PC-9 (cell line): ENCODE measurements at regions not wholly inside any gene's neighbourhood (a gene's known extent, or its start where the extent isn't known, plus 50 kb on each side); places are given as distances from the start of the nearest gene placed in this dataset.

Experiments
- BruUV-seq: library from RNA; stranded (reverse); fragments of 400-500 nt; replicated peaks from 2 replicates; lab custom pipeline; 2021; lab: Mats Ljungman, UMichigan
- CTCF ChIA-PET: fragments of 300-600 bp; sonication (Branson Sonifier 250); formaldehyde crosslinking; loops from one replicate; lab custom pipeline; 2022; ENCODE audit warnings: antibody characterized with exemption; lab: Charles Lee
- POLR2A ChIA-PET: fragments of 300-600 bp; sonication (Branson Sonifier 250); formaldehyde crosslinking; loops from one replicate; lab custom pipeline; 2022; ENCODE audit warnings: antibody characterized with exemption; ENCODE audit not compliant: unreplicated experiment; lab: Charles Lee
- DNase-seq, 2 experiments: peaks; one replicate each; pipeline versions ENCODE4 v3.0.0 to v3.0.0-alpha.2; 2015 to 2022; ENCODE audit warnings: mixed read lengths in 1 of 2
- H2AFZ ChIP-seq: fragments of 200-600 bp; sonication (generic); 2 replicates; pipeline ENCODE4 v1.8.1; 2017; ENCODE audit warnings: antibody characterized with exemption
- H3F3A ChIP-seq: fragments of 200-600 bp; sonication (generic); 2 replicates; pipeline ENCODE4 v1.8.1; 2017; ENCODE audit warnings: antibody characterized with exemption, mild to moderate bottlenecking, low read depth; ENCODE audit not compliant: insufficient read depth
- H3K27ac ChIP-seq: fragments of 200-600 bp; sonication (generic); 2 replicates; pipeline ENCODE4 v1.6.1; 2016; ENCODE audit warnings: mixed run types
- H3K27me3 ChIP-seq: fragments of 200-600 bp; sonication (generic); 2 replicates; pipeline ENCODE4 v1.6.1; 2016; ENCODE audit warnings: low read depth, mixed run types; ENCODE audit not compliant: insufficient read depth
- H3K36me3 ChIP-seq: fragments of 200-600 bp; sonication (generic); 2 replicates; pipeline ENCODE4 v1.6.1; 2016; ENCODE audit warnings: low read depth, mixed run types
- H3K4me1 ChIP-seq: fragments of 200-600 bp; sonication (generic); replicated peaks from 2 replicates; pipeline ENCODE4 v1.6.1; 2016; ENCODE audit warnings: mixed run types; ENCODE audit not compliant: insufficient read depth
- H3K4me2 ChIP-seq: fragments of 200-600 bp; sonication (generic); 2 replicates; pipeline ENCODE4 v1.6.1; 2017; ENCODE audit warnings: mixed run types
- H3K4me3 ChIP-seq: fragments of 200-600 bp; sonication (generic); 2 replicates; pipeline ENCODE4 v1.6.1; 2016; ENCODE audit warnings: mixed run types
- H3K79me2 ChIP-seq: fragments of 200-600 bp; sonication (generic); 2 replicates; pipeline ENCODE4 v1.6.1; 2017; ENCODE audit warnings: low read depth, mixed run types
- H3K9me2 ChIP-seq: fragments of 200-600 bp; sonication (generic); 2 replicates; pipeline ENCODE4 v1.8.1; 2017; ENCODE audit warnings: mild to moderate bottlenecking; ENCODE audit not compliant: insufficient read depth
- H3K9me3 ChIP-seq: fragments of 200-600 bp; sonication (generic); 2 replicates; pipeline ENCODE4 v1.8.1; 2016; ENCODE audit warnings: low read depth; ENCODE audit not compliant: insufficient read depth
- H4K20me1 ChIP-seq: fragments of 200-600 bp; sonication (generic); 2 replicates; pipeline ENCODE4 v1.8.1; 2017; ENCODE audit not compliant: insufficient read depth
- CTCF ChIP-seq: fragments of 200-600 bp; sonication (generic); conservative IDR thresholded peaks from 2 replicates; pipeline ENCODE4 v1.6.1; 2017; ENCODE audit warnings: mixed run types, antibody characterized with exemption, mild to moderate bottlenecking, moderate library complexity
- EZH2 ChIP-seq: fragments of 200-600 bp; sonication (generic); IDR thresholded peaks from 2 replicates; pipeline ENCODE4 v1.8.0; 2017; ENCODE audit warnings: antibody characterized with exemption, low read depth
- intact Hi-C: fragments of 100-400 bp; cut with micrococcal nuclease; formaldehyde crosslinking; loops from one replicate; pipeline ENCODE4 v1.10.0; 2022; ENCODE audit not compliant: unreplicated experiment

DNA sequence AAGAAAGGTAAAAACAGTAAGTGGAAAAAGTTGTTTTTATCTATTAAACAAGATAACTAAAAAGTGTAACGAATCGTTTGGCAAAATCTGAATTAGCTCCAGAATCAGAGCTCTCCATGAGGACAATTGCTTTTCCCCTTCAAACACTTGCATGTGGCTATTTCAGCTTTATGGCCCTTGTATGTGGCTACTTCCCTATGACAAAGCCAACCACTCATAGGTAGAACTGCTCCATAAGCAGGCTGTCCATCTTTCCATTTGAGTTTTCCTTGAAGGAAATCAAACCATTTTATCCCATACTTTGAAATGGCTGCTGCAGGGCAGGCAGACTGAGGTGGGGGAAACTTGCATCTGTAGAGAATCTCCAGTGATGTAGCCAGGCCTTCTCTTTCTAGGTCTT, 445.5 kb upstream of the ID2 start:
- Histone ChIP-seq H3K4me2 (no peak overlapping the region), H3K9me3 (no peaks in the 10 kb centered on the region), H4K20me1 (no peaks in the 10 kb centered on the region), H3K27me3 (peaks cover 25% of the 10 kb centered on the region), H3F3A (no peaks in the 10 kb centered on the region), H3K4me3 (no peak overlapping the region), H3K36me3 (no peaks in the 10 kb centered on the region), H3K79me2 (no peaks in the 10 kb centered on the region), H3K4me1 (no peaks in the 10 kb centered on the region), H3K9me2 (no peaks in the 10 kb centered on the region), H3K27ac (no peak overlapping the region), H2AFZ (no peak overlapping the region)
- TF ChIP-seq EZH2 (no peak), CTCF (no peak)
- BruUV-seq, result no TSS peak
- intact Hi-C loops, result no loop called here
- no peak for DNase-seq
- ChIA-PET POLR2A (no interaction called here), CTCF (no interaction called here)

- Histone ChIP-seq H3K4me2 (no peak overlapping the region), H2AFZ (no peak overlapping the region), H3F3A (no peaks in the 10 kb centered on the region), H3K9me2 (no peaks in the 10 kb centered on the region), H3K9me3 (no peaks in the 10 kb centered on the region), H3K27ac (no peak overlapping the region), H3K4me1 (no peaks in the 10 kb centered on the region), H3K36me3 (no peaks in the 10 kb centered on the region), H4K20me1 (no peaks in the 10 kb centered on the region), H3K27me3 (peaks cover 48% of the 10 kb centered on the region), H3K4me3 (no peak overlapping the region), H3K79me2 (no peaks in the 10 kb centered on the region)
- intact Hi-C loops, result no loop called here
- no peak for DNase-seq
- no TSS peak for BruUV-seq
- no peak for TF ChIP-seq CTCF
- no peak for TF ChIP-seq EZH2
- POLR2A ChIA-PET, result no interaction called here
- CTCF ChIA-PET, result no interaction called here
Measured at GRCh38 chr2:8238521-8239230, 443.2 kb upstream of the ID2 start.

GRCh38 chr2:8239531-8240088, 442.2 kb upstream of the ID2 start:
- H3K27me3 ChIP-seq, result peaks cover 55% of the 10 kb centered on the region
- H3K4me1 ChIP-seq, result no peaks in the 10 kb centered on the region
- H3K4me3 ChIP-seq, result no peak overlapping the region
- H4K20me1 ChIP-seq, result no peaks in the 10 kb centered on the region
- no peaks in the 10 kb centered on the region for H3K9me2 ChIP-seq
- H3K27ac ChIP-seq, result no peak overlapping the region
- no peak for TF ChIP-seq EZH2
- no peak for TF ChIP-seq CTCF
- H2AFZ ChIP-seq, result no peak overlapping the region
- CTCF ChIA-PET, result no interaction called here
- H3K4me2 ChIP-seq, result no peak overlapping the region
- H3K9me3 ChIP-seq, result no peaks in the 10 kb centered on the region
- no peaks in the 10 kb centered on the region for H3K36me3 ChIP-seq
- H3K79me2 ChIP-seq, result no peaks in the 10 kb centered on the region
- BruUV-seq, result no TSS peak
- intact Hi-C loops, result no loop called here
- DNase-seq, result no peak
- POLR2A ChIA-PET, result no interaction called here
- no peaks in the 10 kb centered on the region for H3F3A ChIP-seq
